CD14-positive monocyte (primary cell): ENCODE measurements at regions not wholly inside any gene's neighbourhood (a gene's known extent, or its start where the extent isn't known, plus 50 kb on each side); places are given as distances from the start of the nearest gene placed in this dataset.

Source experiments
- DNase-seq, 3 donors: peaks; one replicate each; pipeline ENCODE4 v3.0.0-alpha.2; 2011 to 2022
- H2AFZ ChIP-seq: 2 replicates; pipeline ENCODE4 v1.6.0; 2012; ENCODE audit warnings: mild to moderate bottlenecking, low read depth, low read length, inconsistent platforms; ENCODE audit not compliant: insufficient read depth, poor library complexity, severe bottlenecking
- H3K27ac ChIP-seq, 2 donors: 1 replicate in 1 of 2; 2 replicates in 1 of 2; pipeline ENCODE4 v1.5.1; 2012 to 2013; ENCODE audit warnings: low read length in 2 of 2, control low read depth in 1 of 2, inconsistent platforms in 1 of 2, low read depth in 1 of 2, mild to moderate bottlenecking in 1 of 2
- H3K27me3 ChIP-seq, 2 donors: one replicate each; pipeline versions ENCODE4 v1.6.0 to v1.6.1; 2011 to 2013; ENCODE audit warnings: low read length in 2 of 2; ENCODE audit not compliant: control insufficient read depth in 2 of 2, insufficient read depth in 2 of 2
- H3K36me3 ChIP-seq, 2 donors: replicated peaks in 1 of 2; 1 replicate in 1 of 2; 2 replicates in 1 of 2; pipeline versions ENCODE4 v1.5.1 to v1.6.1; 2012 to 2013; ENCODE audit warnings: low read length in 2 of 2, control low read depth in 1 of 2, inconsistent platforms in 1 of 2, mild to moderate bottlenecking in 1 of 2; ENCODE audit not compliant: insufficient read depth in 2 of 2, control insufficient read depth in 1 of 2
- H3K4me1 ChIP-seq, 2 donors: 1 replicate in 1 of 2; 2 replicates in 1 of 2; pipeline versions ENCODE4 v1.5.1 to v1.6.1; 2012 to 2013; ENCODE audit warnings: low read length in 2 of 2, control low read depth in 1 of 2, inconsistent platforms in 1 of 2, mild to moderate bottlenecking in 1 of 2, moderate library complexity in 1 of 2; ENCODE audit not compliant: insufficient read depth in 2 of 2, control insufficient read depth in 1 of 2
- H3K4me2 ChIP-seq: replicated peaks from 2 replicates; pipeline ENCODE3; 2012; ENCODE audit warnings: low read length, moderate library complexity, mild to moderate bottlenecking; ENCODE audit not compliant: poor library complexity, severe bottlenecking; ENCODE audit errors: extremely low read depth
- H3K4me3 ChIP-seq, 3 experiments: fragments of 200-600 bp in 1 of 3; sonication (generic) in 1 of 3; replicated peaks in 1 of 3; 1 replicate in 2 of 3; 2 replicates in 1 of 3; pipeline ENCODE4 v1.5.1; 2011 to 2013; ENCODE audit warnings: low read length in 3 of 3, mild to moderate bottlenecking in 3 of 3, control low read depth in 2 of 3, low read depth in 2 of 3, inconsistent platforms in 1 of 3, moderate library complexity in 1 of 3
- H3K79me2 ChIP-seq: 2 replicates; pipeline ENCODE4 v1.6.0; 2012; ENCODE audit warnings: mild to moderate bottlenecking, control low read depth, inconsistent platforms, low read length, moderate library complexity; ENCODE audit not compliant: insufficient read depth
- H3K9ac ChIP-seq: 2 replicates; pipeline ENCODE4 v1.6.0; 2017; ENCODE audit warnings: low read length, mild to moderate bottlenecking; ENCODE audit not compliant: insufficient read depth, poor library complexity, severe bottlenecking
- H3K9me3 ChIP-seq, 2 donors: replicated peaks in 1 of 2; 1 replicate in 1 of 2; 2 replicates in 1 of 2; pipeline versions ENCODE4 v1.5.1 to v1.6.1; 2012 to 2013; ENCODE audit warnings: low read length in 2 of 2, control low read depth in 1 of 2; ENCODE audit not compliant: control insufficient read depth in 1 of 2, insufficient read depth in 1 of 2
- H4K20me1 ChIP-seq: 2 replicates; pipeline ENCODE4 v1.6.0; 2012; ENCODE audit warnings: mild to moderate bottlenecking, low read length, control low read depth, moderate library complexity; ENCODE audit not compliant: insufficient read depth
- H3K27ac Mint-ChIP-seq, 7 donors: one replicate each; pipeline ENCODE4 v1.8.0; 2020; ENCODE audit warnings: mild to moderate bottlenecking in 7 of 7, mixed read lengths in 7 of 7, moderate library complexity in 6 of 7, inconsistent platforms in 2 of 7
- H3K27me3 Mint-ChIP-seq, 3 donors: one replicate each; pipeline ENCODE4 v1.8.0; 2021 to 2022; ENCODE audit warnings: low read depth in 3 of 3, mild to moderate bottlenecking in 3 of 3, mixed read lengths in 3 of 3, moderate library complexity in 3 of 3, inconsistent platforms in 1 of 3
- H3K36me3 Mint-ChIP-seq, 2 donors: one replicate each; pipeline ENCODE4 v1.8.0; 2020; ENCODE audit warnings: mixed read lengths in 2 of 2, inconsistent platforms in 1 of 2, mild to moderate bottlenecking in 1 of 2
- H3K4me1 Mint-ChIP-seq: one replicate; pipeline ENCODE4 v1.8.0; 2020; ENCODE audit warnings: mild to moderate bottlenecking, mixed read lengths
- H3K4me3 Mint-ChIP-seq, 2 donors: one replicate each; pipeline ENCODE4 v1.8.0; 2020; ENCODE audit warnings: mild to moderate bottlenecking in 2 of 2, mixed read lengths in 2 of 2, moderate library complexity in 1 of 2
- H3K9me3 Mint-ChIP-seq, 7 donors: one replicate each; pipeline ENCODE4 v1.8.0; 2020 to 2022; ENCODE audit warnings: mixed read lengths in 7 of 7, mild to moderate bottlenecking in 6 of 7, moderate library complexity in 6 of 7, inconsistent platforms in 2 of 7
- CTCF ChIP-seq: fragments of 200-600 bp; IDR thresholded peaks from one replicate; pipeline ENCODE4 v1.8.0; 2022; ENCODE audit warnings: antibody characterized with exemption, mild to moderate bottlenecking
- WGBS: methylation state at CpG from one replicate; pipeline ENCODE4 v1.1.5; 2013; ENCODE audit warnings: missing lambda C conversion rate; ENCODE audit not compliant: insufficient coverage; 5-methylcytosine and 5-hydroxymethylcytosine counted together
- intact Hi-C, 2 donors: fragments of 100-400 bp; cut with micrococcal nuclease; formaldehyde crosslinking; loops; one replicate each; pipeline versions ENCODE4 v1.15.0 to v1.15.1; 2023

- Histone ChIP-seq H3K79me2 (no peaks in the 10 kb centered on the region), H3K4me2 (no peak overlapping the region), H3K9ac (no peak overlapping the region), H4K20me1 (no peaks in the 10 kb centered on the region), H3K4me1 (no peaks in the 10 kb centered on the region), H3K36me3 (no peaks in the 10 kb centered on the region), H2AFZ (no peak overlapping the region), H3K27me3 (no peaks in the 10 kb centered on the region), H3K27ac (no peak overlapping the region), H3K9me3 (peaks cover 8 to 27% of the 10 kb centered on the region in 2 donors), H3K4me3 (no peak overlapping the region)
- Mint-ChIP-seq H3K4me1 (no peaks in the 10 kb centered on the region), H3K9me3 (peaks cover 7 to 26% (median 16%) of the 10 kb centered on the region in 7 donors), H3K36me3 (no peaks in the 10 kb centered on the region), H3K27me3 (peaks cover 0 to 2% (median 0%) of the 10 kb centered on the region in 3 donors), H3K4me3 (no peak overlapping the region), H3K27ac (no peak overlapping the region)
- over 99% methylated on average over 12 of the region's 12 CpGs for WGBS
- TF ChIP-seq CTCF, result no peak
- DNase-seq, result no peak
- intact Hi-C loops, result no loop called here
Measured at GRCh38 chr22:48781868-48782267, 1045.8 kb downstream of the BRD1 start.

GRCh38 chr22:48781391-48781790 is 1046.3 kb downstream of the BRD1 start:
- no peak overlapping the region for H3K27ac Mint-ChIP-seq
- no peak overlapping the region for H3K4me3 Mint-ChIP-seq
- no peak overlapping the region for H3K27ac ChIP-seq
- no peak overlapping the region for H2AFZ ChIP-seq
- intact Hi-C loops, result no loop called here
- H3K9me3 Mint-ChIP-seq, result peaks cover 7 to 26% (median 18%) of the 10 kb centered on the region in 7 donors
- WGBS, result 91% methylated on average over 11 of the region's 14 CpGs
- no peak for TF ChIP-seq CTCF
- H3K9me3 ChIP-seq, result peaks cover 12 to 27% of the 10 kb centered on the region in 2 donors
- H4K20me1 ChIP-seq, result no peaks in the 10 kb centered on the region
- no peaks in the 10 kb centered on the region for H3K27me3 ChIP-seq
- no peak overlapping the region for H3K9ac ChIP-seq
- no peak overlapping the region for H3K4me3 ChIP-seq
- no peak for DNase-seq
- peaks cover 0 to 2% (median 0%) of the 10 kb centered on the region in 3 donors for H3K27me3 Mint-ChIP-seq
- H3K79me2 ChIP-seq, result no peaks in the 10 kb centered on the region
- no peaks in the 10 kb centered on the region for H3K4me1 Mint-ChIP-seq
- H3K4me2 ChIP-seq, result no peak overlapping the region
- H3K36me3 Mint-ChIP-seq, result no peaks in the 10 kb centered on the region
- H3K36me3 ChIP-seq, result no peaks in the 10 kb centered on the region
- no peaks in the 10 kb centered on the region for H3K4me1 ChIP-seq
